ENCODE measurements at regions not wholly inside any gene's neighbourhood (a gene's known extent, or its start where the extent isn't known, plus 50 kb on each side); places are given as distances from the start of the nearest gene placed in this dataset.

DNA sequence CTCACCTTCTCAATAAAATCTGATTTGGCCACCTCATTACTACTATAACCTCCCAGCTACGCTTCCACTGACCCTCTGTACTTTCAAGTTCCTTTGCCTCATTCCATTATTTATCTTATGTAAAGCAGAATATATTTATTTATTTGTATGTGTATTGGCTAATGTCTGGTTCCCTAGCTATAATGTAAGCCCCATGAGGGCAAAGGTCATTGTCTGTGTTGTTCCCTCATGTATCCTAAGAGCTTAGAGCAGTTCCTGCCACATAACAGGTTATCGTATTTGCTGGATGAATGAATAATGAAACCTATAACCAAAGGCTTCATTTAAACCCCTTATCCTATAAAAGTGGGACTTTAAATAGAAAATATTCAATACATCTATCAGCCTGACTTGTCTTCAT is 77.9 kb upstream of the DPT start:
- no peak overlapping the region for H3K4me3 ChIP-seq (ENCODE audit: low read depth, low read length)
- POLR2A ChIA-PET, result no interaction called here
- CTCF ChIA-PET, result interaction anchor here (1.5 kb wide), 1 partner anchor 204 kb away, joined by 3 read pairs; no protein-coding TSS in a partner anchor
- DNase-seq (ENCODE audit: low read depth, low spot score), result no peak
- TF ChIP-seq, protein P1, sequence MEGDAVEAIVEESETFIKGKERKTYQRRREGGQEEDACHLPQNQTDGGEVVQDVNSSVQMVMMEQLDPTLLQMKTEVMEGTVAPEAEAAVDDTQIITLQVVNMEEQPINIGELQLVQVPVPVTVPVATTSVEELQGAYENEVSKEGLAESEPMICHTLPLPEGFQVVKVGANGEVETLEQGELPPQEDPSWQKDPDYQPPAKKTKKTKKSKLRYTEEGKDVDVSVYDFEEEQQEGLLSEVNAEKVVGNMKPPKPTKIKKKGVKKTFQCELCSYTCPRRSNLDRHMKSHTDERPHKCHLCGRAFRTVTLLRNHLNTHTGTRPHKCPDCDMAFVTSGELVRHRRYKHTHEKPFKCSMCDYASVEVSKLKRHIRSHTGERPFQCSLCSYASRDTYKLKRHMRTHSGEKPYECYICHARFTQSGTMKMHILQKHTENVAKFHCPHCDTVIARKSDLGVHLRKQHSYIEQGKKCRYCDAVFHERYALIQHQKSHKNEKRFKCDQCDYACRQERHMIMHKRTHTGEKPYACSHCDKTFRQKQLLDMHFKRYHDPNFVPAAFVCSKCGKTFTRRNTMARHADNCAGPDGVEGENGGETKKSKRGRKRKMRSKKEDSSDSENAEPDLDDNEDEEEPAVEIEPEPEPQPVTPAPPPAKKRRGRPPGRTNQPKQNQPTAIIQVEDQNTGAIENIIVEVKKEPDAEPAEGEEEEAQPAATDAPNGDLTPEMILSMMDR (IDR thresholded peaks at IDR 0.05; ENCODE audit: insufficient read depth, low read length, missing control alignments), result no peak

DNA sequence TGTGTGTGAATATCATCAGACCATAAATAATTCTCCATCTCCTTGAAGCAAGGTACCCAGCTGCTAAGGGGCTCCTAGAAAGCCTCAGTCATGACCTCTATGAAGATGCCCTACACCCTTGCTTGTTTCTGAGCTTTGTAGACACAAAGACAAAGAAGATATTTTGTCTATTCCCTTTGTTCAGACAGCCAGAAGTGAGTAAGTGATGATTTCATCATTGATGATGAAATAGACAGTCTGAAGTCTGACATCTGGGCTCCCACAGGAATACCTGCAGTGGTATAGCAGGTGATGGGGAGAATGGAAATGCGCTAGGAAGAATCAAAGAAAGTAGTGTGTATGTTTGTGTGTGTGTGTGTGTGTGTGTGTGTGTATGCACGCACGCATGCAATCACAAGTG is 82.2 kb upstream of the DPT start:
- no peak overlapping the region for H3K4me3 ChIP-seq (ENCODE audit: low read depth, low read length)
- TF ChIP-seq, protein P1 (IDR thresholded peaks at IDR 0.05; ENCODE audit: insufficient read depth, low read length, missing control alignments), result no peak
- CTCF ChIA-PET, result no interaction called here
- POLR2A ChIA-PET, result no interaction called here
- DNase-seq (ENCODE audit: low read depth, low spot score), result no peak

DNA sequence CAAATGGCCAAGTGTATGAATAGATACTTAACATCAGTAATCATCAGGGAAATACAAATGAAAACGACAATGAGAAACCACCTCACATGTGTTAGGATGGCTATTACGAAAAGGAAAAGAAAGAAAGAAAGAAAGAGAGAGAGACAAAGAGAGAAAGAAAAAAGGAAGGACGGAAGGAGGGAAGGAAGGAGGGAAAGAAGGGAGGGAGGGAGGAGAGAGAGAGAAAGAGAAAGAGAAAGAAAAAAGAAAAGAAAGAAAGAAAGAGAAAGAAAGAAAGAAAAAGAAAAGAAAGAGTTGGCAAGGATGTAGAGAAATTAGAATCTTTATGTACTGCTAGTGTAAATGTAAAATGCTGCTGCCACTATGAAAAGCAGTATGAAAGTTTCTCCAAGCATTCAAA is 90.7 kb upstream of the DPT start:
- TF ChIP-seq, protein P1 (IDR thresholded peaks at IDR 0.05; ENCODE audit: insufficient read depth, low read length, missing control alignments), result no peak
- no peak overlapping the region for H3K4me3 ChIP-seq (ENCODE audit: low read depth, low read length)
- POLR2A ChIA-PET, result no interaction called here
- CTCF ChIA-PET, result no interaction called here
- DNase-seq (ENCODE audit: low read depth, low spot score), result no peak

DNA sequence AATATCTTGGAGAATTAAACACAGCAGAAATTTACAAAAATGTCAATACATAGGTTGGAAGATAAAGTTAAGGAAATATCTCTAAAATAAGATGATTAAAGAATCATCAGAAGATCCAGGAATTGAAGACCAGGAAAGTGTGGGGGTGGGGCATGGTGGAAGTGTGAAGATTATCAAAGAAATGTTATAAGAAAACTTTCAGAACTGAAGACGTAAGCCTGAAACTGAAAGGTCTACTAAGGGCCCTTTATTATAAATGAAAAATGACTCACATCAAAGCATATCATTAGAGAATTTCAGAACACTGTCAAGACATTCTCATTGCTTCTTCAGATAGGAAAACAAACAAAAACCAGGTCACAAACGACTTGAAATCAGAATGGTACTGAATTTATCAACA is 92.4 kb upstream of the DPT start:
- H3K4me3 ChIP-seq (ENCODE audit: low read depth, low read length), result no peak overlapping the region
- ChIA-PET POLR2A (no interaction called here), CTCF (no interaction called here)
- no peak for DNase-seq (ENCODE audit: low read depth, low spot score)
- TF ChIP-seq, protein P1 (IDR thresholded peaks at IDR 0.05; ENCODE audit: insufficient read depth, low read length, missing control alignments), result no peak

DNA sequence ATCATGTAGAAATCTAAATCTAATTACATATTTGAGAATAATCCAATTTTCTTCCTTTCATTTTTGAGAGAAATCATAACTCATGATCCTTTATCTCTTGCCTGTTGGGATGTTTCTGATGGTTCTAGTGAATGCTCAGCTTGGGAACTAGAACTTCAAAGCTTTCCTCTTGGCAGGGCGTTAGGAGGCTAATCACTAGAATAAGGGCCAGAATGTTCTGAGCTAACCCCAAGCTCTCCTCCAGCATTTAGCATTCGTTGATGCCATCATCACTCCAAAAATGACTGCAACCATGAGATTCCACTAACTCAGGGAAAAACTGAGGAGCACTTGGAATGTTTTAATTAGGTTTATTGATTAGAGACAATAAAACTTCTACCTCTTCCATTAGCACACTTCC is 93.9 kb upstream of the DPT start:
- ChIA-PET POLR2A (no interaction called here), CTCF (no interaction called here)

DNA sequence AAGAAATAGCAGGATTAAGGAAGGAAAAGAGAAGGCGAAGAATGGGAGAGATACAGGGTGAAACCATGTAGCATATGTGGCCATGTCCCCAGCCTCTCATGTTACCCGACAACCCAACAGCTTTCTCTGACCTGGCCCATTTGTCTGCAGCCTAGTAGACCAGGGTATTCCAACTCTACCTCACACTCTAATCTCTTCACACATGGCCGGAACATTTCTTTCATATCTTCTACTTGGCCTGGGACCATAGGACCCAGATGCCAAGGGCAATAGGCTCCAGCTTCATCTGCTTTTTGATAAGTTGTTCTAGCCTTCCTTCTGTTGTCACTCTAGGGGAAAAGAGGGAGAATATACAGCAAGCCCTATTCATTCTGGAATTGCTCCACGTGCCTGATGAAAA is 95.0 kb upstream of the DPT start:
- no peak for DNase-seq (ENCODE audit: low read depth, low spot score)
- CTCF ChIA-PET, result no interaction called here
- POLR2A ChIA-PET, result no interaction called here
- H3K4me3 ChIP-seq (ENCODE audit: low read depth, low read length), result no peak overlapping the region
- TF ChIP-seq, protein P1 (IDR thresholded peaks at IDR 0.05; ENCODE audit: insufficient read depth, low read length, missing control alignments), result no peak

More for the DNA sequence above, 93.9 kb upstream of the DPT start:
- DNase-seq (ENCODE audit: low read depth, low spot score), result no peak
- no peak overlapping the region for H3K4me3 ChIP-seq (ENCODE audit: low read depth, low read length)
- TF ChIP-seq, protein P1 (IDR thresholded peaks at IDR 0.05; ENCODE audit: insufficient read depth, low read length, missing control alignments), result no peak

All from AG04449 (cell line).